Naive thymus-derived CD8-positive, alpha-beta T cell (primary cell): ENCODE measurements at regions not wholly inside any gene's neighbourhood (a gene's known extent, or its start where the extent isn't known, plus 50 kb on each side); places are given as distances from the start of the nearest gene placed in this dataset.
A peak's percentile ranks its signal among the peaks of the same experiment; 100 is the strongest.

Experiments
- ATAC-seq, 2 donors: fragments of 150-1000 bp; cut with Tn5 transposase in 1 of 2; sonication (Bioruptor Pico), chemical (Tn5 transposase) in 1 of 2; 1 replicate in 1 of 2; 2 replicates in 1 of 2; pipeline ENCODE4 v1.10.0; 2021; ENCODE audit warnings: mild to moderate bottlenecking in 2 of 2, moderate library complexity in 2 of 2
- POLR2A ChIA-PET: fragments of 350-600 bp; sonication (Branson Sonifier 250); formaldehyde crosslinking; loops from one replicate; lab custom pipeline; 2021; ENCODE audit warnings: antibody characterized with exemption; lab: Charles Lee
- DNase-seq, 10 donors: peaks; one replicate each; pipeline versions ENCODE4 v3.0.0 to v3.0.0-alpha.2; 2020 to 2022
- H3K27ac Mint-ChIP-seq, 10 donors: one replicate each; pipeline ENCODE4 v1.8.0; 2020 to 2022; ENCODE audit warnings: mild to moderate bottlenecking in 10 of 10, mixed read lengths in 10 of 10, moderate library complexity in 4 of 10, inconsistent platforms in 1 of 10
- H3K27me3 Mint-ChIP-seq, 5 donors: one replicate each; pipeline ENCODE4 v1.8.0; 2021 to 2022; ENCODE audit warnings: mixed read lengths in 5 of 5
- H3K36me3 Mint-ChIP-seq, 3 donors: one replicate each; pipeline ENCODE4 v1.8.0; 2020 to 2022; ENCODE audit warnings: mixed read lengths in 3 of 3, mild to moderate bottlenecking in 2 of 3, inconsistent platforms in 1 of 3
- H3K4me1 Mint-ChIP-seq, 4 donors: one replicate each; pipeline ENCODE4 v1.8.0; 2021 to 2022; ENCODE audit warnings: mixed read lengths in 4 of 4
- H3K4me3 Mint-ChIP-seq, 10 donors: one replicate each; pipeline ENCODE4 v1.8.0; 2020 to 2022; ENCODE audit warnings: mild to moderate bottlenecking in 10 of 10, mixed read lengths in 10 of 10, moderate library complexity in 6 of 10, inconsistent platforms in 1 of 10
- H3K9me3 Mint-ChIP-seq, 9 donors: one replicate each; pipeline ENCODE4 v1.8.0; 2020 to 2022; ENCODE audit warnings: mixed read lengths in 9 of 9, mild to moderate bottlenecking in 3 of 9, inconsistent platforms in 1 of 9, moderate library complexity in 1 of 9

DNA sequence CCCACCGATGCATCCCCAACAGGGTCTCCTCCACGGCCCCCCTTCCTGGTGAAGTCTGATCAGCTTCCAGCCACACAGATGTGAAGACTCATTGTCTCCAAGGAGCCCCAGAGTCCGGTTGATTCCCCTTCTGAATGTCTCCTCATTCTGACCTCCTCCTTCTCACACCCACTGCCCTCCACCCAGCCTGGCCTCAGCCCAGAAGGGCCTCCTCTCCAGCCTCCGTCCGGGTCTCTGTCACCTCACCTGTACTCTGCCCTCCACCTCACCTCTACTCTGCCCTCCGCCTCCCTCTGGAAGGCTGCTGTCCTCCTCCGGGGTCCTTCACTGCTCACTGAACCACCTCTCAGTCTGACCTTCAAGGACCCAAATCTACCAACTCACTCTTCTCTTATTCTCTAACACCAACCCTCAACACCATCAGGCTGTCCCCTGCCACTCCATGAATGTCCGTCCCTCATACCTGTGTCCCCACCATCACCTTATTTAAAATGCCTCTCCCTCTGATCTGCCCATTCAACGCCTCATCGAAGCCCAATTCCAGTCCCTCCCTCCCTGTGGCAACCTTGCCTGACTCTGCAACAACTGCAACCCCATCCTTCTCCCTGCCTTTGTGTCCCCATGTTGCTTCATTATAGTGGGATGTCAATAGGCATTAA lies 201.2 kb downstream of the TOMM20 start:
- POLR2A ChIA-PET: interaction anchor here (0.7 to 1.4 kb wide), 2 partner anchors 16 to 35 kb away, joined by 3 to 4 read pairs; no protein-coding TSS in a partner anchor
- H3K4me1 Mint-ChIP-seq: peaks cover 40 to 56% (median 50%) of the 10 kb centered on the region in 4 donors
- H3K27me3 Mint-ChIP-seq: no peaks in the 10 kb centered on the region

GRCh38 chr1:234926559-234927311 lies 201.9 kb downstream of the TOMM20 start:
- Mint-ChIP-seq H3K4me3 (peak overlapping the region; percentile 45 to 88 (median 67)), H3K36me3 (no peaks in the 10 kb centered on the region), H3K4me1 (peaks cover 38 to 56% (median 49%) of the 10 kb centered on the region in 4 donors), H3K9me3 (no peaks in the 10 kb centered on the region), H3K27me3 (no peaks in the 10 kb centered on the region), H3K27ac (peak overlapping the region; percentile 21 to 91 (median 78))
- peak in 2 of 10 donors; percentile 16 to 26 for DNase-seq
- POLR2A ChIA-PET: interaction anchor here (0.7 to 1.1 kb wide), 3 partner anchors 154 to 315 kb away, joined by 3 to 4 read pairs (median 3); no protein-coding TSS in a partner anchor
- peak; percentile 55 to 58 for ATAC-seq

More for the DNA sequence above, 201.2 kb downstream of the TOMM20 start:
- DNase-seq: no peak
- ATAC-seq: no peak
- H3K36me3 Mint-ChIP-seq: no peaks in the 10 kb centered on the region
- H3K4me3 Mint-ChIP-seq: peak overlapping the region; percentile 49 to 88 (median 68)
- no peaks in the 10 kb centered on the region for H3K9me3 Mint-ChIP-seq
- H3K27ac Mint-ChIP-seq: peak overlapping the region; percentile 66 to 91 (median 79)

DNA sequence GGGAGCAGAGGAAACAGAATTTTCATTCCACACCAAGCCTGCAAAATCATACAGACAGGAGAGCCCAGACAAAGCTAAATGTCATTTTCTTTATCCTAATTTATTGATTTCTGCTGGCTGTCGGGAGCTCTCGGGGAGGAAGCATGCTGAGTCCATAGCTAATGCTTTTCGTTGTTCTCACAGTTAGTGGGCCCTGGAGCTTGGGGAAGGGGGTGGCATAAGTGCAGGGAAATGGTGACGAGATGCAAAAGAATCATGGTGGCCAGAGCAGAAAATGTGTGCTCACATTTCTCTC lies 202.4 kb downstream of the TOMM20 start:
- peaks cover 38 to 54% (median 49%) of the 10 kb centered on the region in 4 donors for H3K4me1 Mint-ChIP-seq
- DNase-seq: no peak
- ATAC-seq: no peak
- H3K27ac Mint-ChIP-seq: peak overlapping the region; percentile 21 to 91 (median 70)
- POLR2A ChIA-PET: interaction anchor here (0.7 to 1.1 kb wide), 3 partner anchors 154 to 315 kb away, joined by 3 to 4 read pairs (median 3); no protein-coding TSS in a partner anchor
- no peaks in the 10 kb centered on the region for H3K36me3 Mint-ChIP-seq
- no peaks in the 10 kb centered on the region for H3K27me3 Mint-ChIP-seq
- H3K4me3 Mint-ChIP-seq: peak overlapping the region in 8 of 10 donors; percentile 2 to 88 (median 67)
- no peaks in the 10 kb centered on the region for H3K9me3 Mint-ChIP-seq

DNA sequence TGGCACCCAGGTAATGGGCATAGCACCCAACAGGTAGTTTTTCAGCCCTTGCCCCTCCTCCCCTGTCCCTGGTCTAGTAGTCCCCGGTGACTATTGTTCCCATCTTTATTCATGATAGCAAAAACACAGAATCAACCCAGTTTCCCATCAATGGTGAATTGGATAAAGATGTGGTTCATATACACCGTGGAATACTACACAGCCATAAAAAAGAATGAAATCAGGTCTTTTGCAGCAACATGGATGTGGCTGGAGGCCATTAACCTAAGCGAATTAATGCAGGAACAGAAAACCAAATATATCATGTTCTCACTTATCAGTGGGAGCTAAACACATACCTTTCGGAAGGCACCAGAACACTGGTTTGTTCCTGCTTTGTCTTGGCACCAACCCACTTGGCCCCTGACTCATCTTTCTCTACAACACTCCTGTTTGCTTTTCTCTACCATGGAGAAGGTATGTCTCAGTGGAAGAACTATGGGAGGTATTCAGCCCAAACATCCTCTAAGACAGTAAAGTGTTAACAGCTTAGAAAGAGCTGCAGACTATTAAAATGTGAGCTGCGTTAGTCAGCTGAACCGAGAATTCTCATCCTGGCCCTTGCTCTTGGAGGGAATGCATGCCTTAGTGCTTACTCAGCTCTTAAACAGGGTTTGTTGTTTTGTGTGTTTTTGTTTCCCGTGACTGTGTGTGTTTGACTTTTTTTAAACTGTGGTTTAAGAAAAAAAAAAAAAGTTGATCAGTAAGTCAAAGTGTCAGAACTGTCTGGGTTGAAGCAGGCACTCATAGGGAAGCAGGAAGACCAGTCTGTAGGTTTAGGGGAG lies 203.0 kb downstream of the TOMM20 start:
- peak overlapping the region in 9 of 10 donors; percentile 21 to 91 (median 77) for H3K27ac Mint-ChIP-seq
- H3K27me3 Mint-ChIP-seq: no peaks in the 10 kb centered on the region
- no peaks in the 10 kb centered on the region for H3K36me3 Mint-ChIP-seq
- H3K4me3 Mint-ChIP-seq: peak overlapping the region in 8 of 10 donors; percentile 2 to 78 (median 64)
- ATAC-seq (peak; percentile 16 to 46), DNase-seq (peak in 2 of 10 donors; percentile 11 to 31)
- no peaks in the 10 kb centered on the region for H3K9me3 Mint-ChIP-seq
- POLR2A ChIA-PET: interaction anchor here (0.7 to 1.1 kb wide), 3 partner anchors 153 to 314 kb away, joined by 3 to 4 read pairs (median 3); no protein-coding TSS in a partner anchor
- H3K4me1 Mint-ChIP-seq: peaks cover 38 to 54% (median 48%) of the 10 kb centered on the region in 4 donors

DNA sequence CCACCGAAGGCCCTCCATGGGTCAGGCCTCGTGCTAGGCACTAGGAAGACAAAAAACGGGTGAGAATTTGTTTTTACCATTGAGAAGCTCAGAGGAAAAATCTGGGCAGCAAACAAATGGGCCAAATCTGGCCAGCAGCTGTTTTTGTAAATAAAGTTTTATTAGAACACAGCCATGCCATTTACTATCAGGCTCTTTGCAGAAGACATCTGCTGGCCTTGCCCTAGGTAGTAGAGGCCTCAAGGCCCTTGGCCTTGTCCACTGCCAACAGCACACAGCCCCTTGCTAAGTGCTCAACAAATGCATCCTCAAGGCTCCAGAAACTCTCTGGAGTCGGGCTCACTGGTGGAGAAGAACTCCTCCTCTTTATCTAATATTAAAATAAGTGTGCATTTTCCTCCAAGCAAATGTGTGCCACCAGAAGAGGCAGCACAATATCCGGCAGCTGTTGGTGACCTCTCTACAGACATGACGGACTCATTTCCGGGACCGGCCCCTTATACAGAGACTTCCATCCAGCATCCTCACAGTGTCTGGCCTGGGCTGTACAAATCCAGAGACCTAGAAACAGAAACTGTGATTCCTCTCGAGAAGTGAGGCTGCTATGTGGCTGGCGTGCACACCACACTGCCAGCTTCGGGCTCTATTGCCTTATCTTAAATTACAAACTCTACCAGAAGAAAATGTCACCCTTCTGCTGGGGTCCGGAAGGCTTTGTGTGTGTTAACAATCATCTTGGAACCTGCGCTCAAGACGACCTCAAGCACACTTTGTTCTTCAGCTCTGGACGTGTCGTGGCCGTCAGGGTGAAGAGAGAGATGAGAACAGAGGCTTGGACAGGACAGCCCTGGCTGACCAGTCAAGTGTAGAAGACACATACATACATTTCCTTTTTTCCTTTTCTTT lies 203.9 kb downstream of the TOMM20 start:
- ATAC-seq (peak in 1 of 2 donors; percentile 21), DNase-seq (no peak)
- Mint-ChIP-seq H3K4me3 (peak overlapping the region in 2 of 10 donors; percentile 34 to 51), H3K27me3 (no peaks in the 10 kb centered on the region), H3K36me3 (no peaks in the 10 kb centered on the region), H3K9me3 (no peaks in the 10 kb centered on the region), H3K4me1 (peaks cover 38 to 52% (median 48%) of the 10 kb centered on the region in 4 donors), H3K27ac (peak overlapping the region in 7 of 10 donors; percentile 13 to 88 (median 65))
- POLR2A ChIA-PET: interaction anchor here (0.9 kb wide), 1 partner anchor 316 kb away, joined by 4 read pairs; no protein-coding TSS in a partner anchor

DNA sequence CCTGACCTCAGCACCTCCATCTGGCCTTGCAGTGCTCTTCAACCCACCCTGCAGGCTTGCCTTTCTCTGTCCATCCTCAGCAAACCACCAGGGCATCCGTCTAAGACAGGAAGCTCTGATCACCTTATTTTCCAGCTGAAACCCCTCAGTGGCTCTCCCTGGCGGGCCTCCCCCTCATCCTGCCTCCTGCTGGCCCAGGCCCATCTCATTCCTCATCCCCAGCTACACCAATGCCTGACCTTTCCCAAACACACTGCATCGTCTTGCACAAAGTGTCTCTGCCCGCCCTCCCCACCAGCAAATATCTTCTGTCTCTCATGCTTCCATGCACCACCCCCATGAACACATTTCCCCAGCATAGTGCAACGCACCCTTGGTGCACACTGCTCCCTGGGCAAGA lies 205.0 kb downstream of the TOMM20 start:
- Mint-ChIP-seq H3K36me3 (no peaks in the 10 kb centered on the region), H3K4me3 (no peak overlapping the region), H3K4me1 (peaks cover 32 to 42% (median 38%) of the 10 kb centered on the region in 4 donors), H3K9me3 (no peaks in the 10 kb centered on the region), H3K27ac (peak overlapping the region in 5 of 10 donors; percentile 0 to 64 (median 31)), H3K27me3 (no peaks in the 10 kb centered on the region)
- POLR2A ChIA-PET: interaction anchor here (0.9 kb wide), 1 partner anchor 314 kb away, joined by 4 read pairs; no protein-coding TSS in a partner anchor
- ATAC-seq (no peak), DNase-seq (no peak)

- no peak for DNase-seq
- Mint-ChIP-seq H3K9me3 (no peaks in the 10 kb centered on the region), H3K4me3 (no peak overlapping the region), H3K4me1 (peaks cover 29 to 36% (median 32%) of the 10 kb centered on the region in 4 donors), H3K36me3 (no peaks in the 10 kb centered on the region), H3K27me3 (no peaks in the 10 kb centered on the region), H3K27ac (peak overlapping the region in 1 of 10 donors; percentile 0)
- POLR2A ChIA-PET: no interaction called here
- ATAC-seq: no peak
Measured at GRCh38 chr1:234922987-234923386, 205.7 kb downstream of the TOMM20 start.

- no peaks in the 10 kb centered on the region for H3K36me3 Mint-ChIP-seq
- H3K9me3 Mint-ChIP-seq: no peaks in the 10 kb centered on the region
- ATAC-seq (no peak), DNase-seq (no peak)
- POLR2A ChIA-PET: no interaction called here
- peaks cover 14 to 26% (median 17%) of the 10 kb centered on the region in 4 donors for H3K4me1 Mint-ChIP-seq
- no peaks in the 10 kb centered on the region for H3K27me3 Mint-ChIP-seq
- H3K27ac Mint-ChIP-seq: no peak overlapping the region
- no peak overlapping the region for H3K4me3 Mint-ChIP-seq
Measured at GRCh38 chr1:234921266-234922062, 207.2 kb downstream of the TOMM20 start.

GRCh38 chr1:234920843-234921140 lies 207.8 kb downstream of the TOMM20 start:
- no peaks in the 10 kb centered on the region for H3K36me3 Mint-ChIP-seq
- H3K4me1 Mint-ChIP-seq: peaks cover 8 to 24% (median 11%) of the 10 kb centered on the region in 4 donors
- ATAC-seq: no peak
- H3K4me3 Mint-ChIP-seq: no peak overlapping the region
- H3K27ac Mint-ChIP-seq: no peak overlapping the region
- no peaks in the 10 kb centered on the region for H3K9me3 Mint-ChIP-seq
- DNase-seq: no peak
- no peaks in the 10 kb centered on the region for H3K27me3 Mint-ChIP-seq
- POLR2A ChIA-PET: no interaction called here

- ATAC-seq (no peak), DNase-seq (no peak)
- POLR2A ChIA-PET: no interaction called here
- no peaks in the 10 kb centered on the region for H3K36me3 Mint-ChIP-seq
- H3K27me3 Mint-ChIP-seq: no peaks in the 10 kb centered on the region
- H3K4me1 Mint-ChIP-seq: peaks cover 8 to 23% (median 12%) of the 10 kb centered on the region in 4 donors
- no peak overlapping the region for H3K4me3 Mint-ChIP-seq
- peak overlapping the region in 2 of 10 donors; percentile 50 to 70 for H3K27ac Mint-ChIP-seq
- H3K9me3 Mint-ChIP-seq: no peaks in the 10 kb centered on the region
Measured at GRCh38 chr1:234920136-234920842, 208.3 kb downstream of the TOMM20 start.
